ENCODE measurements at regions not wholly inside any gene's neighbourhood (a gene's known extent, or its start where the extent isn't known, plus 50 kb on each side); places are given as distances from the start of the nearest gene placed in this dataset.

DNA sequence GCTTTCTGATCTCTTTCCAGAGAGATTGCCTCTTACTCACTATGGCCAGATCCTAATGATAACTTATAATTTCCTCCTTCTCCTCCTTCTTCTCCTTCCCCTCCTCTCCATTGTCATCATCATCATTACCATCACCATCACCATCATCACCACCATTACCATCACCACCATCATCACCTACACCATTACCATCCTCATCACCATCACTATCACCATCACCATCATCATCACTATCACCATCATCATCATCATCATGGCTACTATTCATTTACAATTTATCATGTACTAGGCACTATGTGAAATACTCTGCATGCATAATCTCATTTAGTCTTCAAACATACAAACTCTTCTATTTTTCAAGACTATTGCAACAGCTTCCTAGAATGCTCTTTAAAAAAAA, 540.9 kb upstream of the C16orf82 start:
- TF ChIP-seq POLR2A (IDR thresholded peaks at IDR 0.05; ENCODE audit: borderline replicate concordance, extremely low read depth, insufficient read depth, insufficient read length) (no peak), CTCF (IDR thresholded peaks at IDR 0.05 in 2 of 3, conservative IDR thresholded peaks at IDR 0.05 in 1 of 3; ENCODE audit: borderline replicate concordance in 1 of 3, insufficient read depth in 1 of 3, low read depth in 2 of 3, low read length in 2 of 3) (no peak), POLR2AphosphoS5 (IDR thresholded peaks at IDR 0.05; ENCODE audit: low read depth, low read length) (no peak), ELF1 (IDR thresholded peaks at IDR 0.05; ENCODE audit: borderline replicate concordance, low read depth) (no peak)
